ENCODE measurements at regions not wholly inside any gene's neighbourhood (a gene's known extent, or its start where the extent isn't known, plus 50 kb on each side); places are given as distances from the start of the nearest gene placed in this dataset.

DNA sequence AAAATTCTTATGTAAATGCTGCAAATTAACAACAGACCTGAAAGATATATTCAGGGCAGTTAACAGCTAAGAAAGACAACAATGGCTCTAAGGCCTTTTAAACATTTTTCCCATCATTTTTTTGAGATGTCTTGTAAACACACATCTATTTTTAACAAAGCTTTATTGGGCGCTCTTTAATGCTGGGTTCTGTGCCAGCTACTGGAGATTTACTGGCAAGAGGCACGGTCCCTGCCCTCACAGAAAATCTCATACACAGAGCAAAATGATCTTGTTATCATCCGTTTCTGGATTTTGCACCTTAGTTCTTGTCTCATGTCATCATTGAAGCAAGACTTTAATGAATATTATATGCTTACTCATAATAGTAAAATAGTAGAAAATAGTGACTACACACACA, 1022.3 kb upstream of the WWC1 start:
- DNase-seq (ENCODE audit: low read depth, low spot score) (no peak), FAIRE-seq (no peak)
- Histone ChIP-seq H3K4me1 (ENCODE audit: control insufficient read depth, extremely low read depth, insufficient read depth, low read length) (no peaks in the 10 kb centered on the region), H3K9me3 (replicated peaks; ENCODE audit: control insufficient read depth, insufficient read depth, low read length) (no peaks in the 10 kb centered on the region), H3K4me2 (ENCODE audit: insufficient read depth, low read length) (no peak overlapping the region), H3K9me1 (replicated peaks; ENCODE audit: control insufficient read depth, extremely low read depth, insufficient read depth, low read length) (no peaks in the 10 kb centered on the region), H3K36me3 (ENCODE audit: control insufficient read depth in 2 of 2, extremely low read depth in 1 of 2, insufficient read depth in 2 of 2, low read length in 2 of 2) (no peaks in the 10 kb centered on the region), H3K4me3 (replicated peaks in 1 of 3; ENCODE audit: insufficient read depth in 1 of 3, low read depth in 1 of 3, low read length in 3 of 3) (no peak overlapping the region), H4K20me1 (replicated peaks; ENCODE audit: control insufficient read depth, extremely low read depth, insufficient read depth, low read length) (no peaks in the 10 kb centered on the region), H3K27ac (ENCODE audit: insufficient read depth, low read depth, low read length) (no peak overlapping the region), H3K27me3 (ENCODE audit: control insufficient read depth in 2 of 2, insufficient read depth in 2 of 2, low read length in 2 of 2) (no peaks in the 10 kb centered on the region), H3K79me2 (ENCODE audit: control insufficient read depth, insufficient read depth, low read length) (no peaks in the 10 kb centered on the region), H2AFZ (ENCODE audit: low read depth, low read length) (no peak overlapping the region), H3K9ac (replicated peaks; ENCODE audit: extremely low read depth, insufficient read depth, low read length) (no peak overlapping the region)
- no TSS peak for BruUV-seq (replicated peaks)
- TF ChIP-seq POLR2AphosphoS5 (IDR thresholded peaks at IDR 0.05; ENCODE audit: insufficient read depth, low read depth, low read length) (no peak), FOS (IDR thresholded peaks at IDR 0.05; ENCODE audit: borderline replicate concordance, insufficient read depth, low read length) (no peak), POLR2A (IDR thresholded peaks at IDR 0.05; ENCODE audit: low read depth, low read length) (no peak), JUN (IDR thresholded peaks at IDR 0.05; ENCODE audit: borderline replicate concordance, insufficient read depth, insufficient read length, low read depth) (no peak), GATA2 (IDR thresholded peaks at IDR 0.05; ENCODE audit: insufficient read depth, insufficient read length, low read depth, low read length) (no peak), EZH2 (IDR thresholded peaks at IDR 0.05; ENCODE audit: borderline replicate concordance, low read depth, low read length, severe bottlenecking) (no peak), MYC (IDR thresholded peaks at IDR 0.05; ENCODE audit: low read depth, low read length) (no peak)
- TF ChIP-seq, protein P1, sequence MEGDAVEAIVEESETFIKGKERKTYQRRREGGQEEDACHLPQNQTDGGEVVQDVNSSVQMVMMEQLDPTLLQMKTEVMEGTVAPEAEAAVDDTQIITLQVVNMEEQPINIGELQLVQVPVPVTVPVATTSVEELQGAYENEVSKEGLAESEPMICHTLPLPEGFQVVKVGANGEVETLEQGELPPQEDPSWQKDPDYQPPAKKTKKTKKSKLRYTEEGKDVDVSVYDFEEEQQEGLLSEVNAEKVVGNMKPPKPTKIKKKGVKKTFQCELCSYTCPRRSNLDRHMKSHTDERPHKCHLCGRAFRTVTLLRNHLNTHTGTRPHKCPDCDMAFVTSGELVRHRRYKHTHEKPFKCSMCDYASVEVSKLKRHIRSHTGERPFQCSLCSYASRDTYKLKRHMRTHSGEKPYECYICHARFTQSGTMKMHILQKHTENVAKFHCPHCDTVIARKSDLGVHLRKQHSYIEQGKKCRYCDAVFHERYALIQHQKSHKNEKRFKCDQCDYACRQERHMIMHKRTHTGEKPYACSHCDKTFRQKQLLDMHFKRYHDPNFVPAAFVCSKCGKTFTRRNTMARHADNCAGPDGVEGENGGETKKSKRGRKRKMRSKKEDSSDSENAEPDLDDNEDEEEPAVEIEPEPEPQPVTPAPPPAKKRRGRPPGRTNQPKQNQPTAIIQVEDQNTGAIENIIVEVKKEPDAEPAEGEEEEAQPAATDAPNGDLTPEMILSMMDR (IDR thresholded peaks at IDR 0.05; ENCODE audit: extremely low read depth in 1 of 2, insufficient read depth in 1 of 2, low read depth in 1 of 2, low read length in 2 of 2): no peak
- TF ChIP-seq, protein P2, sequence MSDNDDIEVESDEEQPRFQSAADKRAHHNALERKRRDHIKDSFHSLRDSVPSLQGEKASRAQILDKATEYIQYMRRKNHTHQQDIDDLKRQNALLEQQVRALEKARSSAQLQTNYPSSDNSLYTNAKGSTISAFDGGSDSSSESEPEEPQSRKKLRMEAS (IDR thresholded peaks at IDR 0.05; ENCODE audit: insufficient read depth, insufficient read length): no peak
- dilution Hi-C loops (cut with MboI; ENCODE audit: extremely low pct_ligation_motif_present, low sequenced_read_pairs): no loop called here
- intact Hi-C loops (cut with micrococcal nuclease): no loop called here
- ChIA-PET CTCF (no interaction called here), POLR2A (no interaction called here)

Measured in endothelial cell of umbilical vein (primary cell).